Upper lobe of left lung (tissue), 4 donors: ENCODE measurements at regions not wholly inside any gene's neighbourhood (a gene's known extent, or its start where the extent isn't known, plus 50 kb on each side); places are given as distances from the start of the nearest gene placed in this dataset.

Experiments
- CTCF ChIP-seq, 6 experiments: fragments of 450-650 bp in 4 of 6; fragments of 200-600 bp in 2 of 6; sonication (generic) in 2 of 6; IDR thresholded peaks; one replicate each; pipeline ENCODE4 v1.5.1; 2016 to 2019; ENCODE audit warnings: antibody characterized with exemption in 6 of 6
- POLR2AphosphoS5 ChIP-seq, 2 donors: sonication (generic); formaldehyde crosslinking; IDR thresholded peaks; one replicate each; pipeline ENCODE4 v1.5.1; 2017; ENCODE audit warnings: antibody characterized with exemption in 2 of 2

GRCh38 chr3:153244961-153245360 lies 82.9 kb downstream of the RAP2B start:
- TF ChIP-seq CTCF (IDR thresholded peaks at IDR 0.05) = no peak
- no peak for TF ChIP-seq POLR2AphosphoS5 (IDR thresholded peaks at IDR 0.05)
